HFFc6 (cell line): ENCODE measurements at regions not wholly inside any gene's neighbourhood (a gene's known extent, or its start where the extent isn't known, plus 50 kb on each side); places are given as distances from the start of the nearest gene placed in this dataset.
"Not testable (repeated sequence)": the region's sequence is repeated elsewhere in the genome, so short reads cannot be mapped to it uniquely, and the experiment has no call there.

Experiments used
- DNase-seq: peaks from one replicate; pipeline ENCODE4 v3.0.0-alpha.2; 2018
- H3K27ac Mint-ChIP-seq: 2 replicates; pipeline ENCODE4 v1.8.0; 2020; ENCODE audit warnings: mild to moderate bottlenecking, mixed read lengths
- H3K27me3 Mint-ChIP-seq: 2 replicates; pipeline ENCODE4 v1.8.0; 2021; ENCODE audit warnings: mild to moderate bottlenecking, moderate library complexity, mixed read lengths; ENCODE audit not compliant: insufficient read depth
- H3K36me3 Mint-ChIP-seq: 2 replicates; pipeline ENCODE4 v1.8.0; 2021; ENCODE audit warnings: low read depth, mixed read lengths
- H3K4me1 Mint-ChIP-seq: 2 replicates; pipeline ENCODE4 v1.8.0; 2020; ENCODE audit warnings: low read depth, mixed read lengths
- H3K4me3 Mint-ChIP-seq: 2 replicates; pipeline ENCODE4 v1.8.0; 2020; ENCODE audit warnings: mild to moderate bottlenecking, moderate library complexity, mixed read lengths
- H3K9me3 Mint-ChIP-seq: 2 replicates; pipeline ENCODE4 v1.8.0; 2020; ENCODE audit warnings: mild to moderate bottlenecking, mixed read lengths
- CTCF ChIP-seq: fragments of 200-600 bp; sonication (generic); IDR thresholded peaks from 2 replicates; pipeline ENCODE4 v1.5.0; 2021; ENCODE audit warnings: antibody characterized with exemption, mild to moderate bottlenecking

GRCh38 chr1:173329726-173330125 lies 122.6 kb upstream of the TNFSF4 start:
- DNase-seq, result no peak
- no peaks in the 10 kb centered on the region for H3K27me3 Mint-ChIP-seq
- no peaks in the 10 kb centered on the region for H3K9me3 Mint-ChIP-seq
- TF ChIP-seq CTCF, result no peak
- H3K4me3 Mint-ChIP-seq, result no peak overlapping the region
- H3K27ac Mint-ChIP-seq, result peak overlapping the region; percentile 32; the same call in 1 of the 2 replicates
- peaks cover 48% of the 10 kb centered on the region for H3K4me1 Mint-ChIP-seq
- H3K36me3 Mint-ChIP-seq, result no peaks in the 10 kb centered on the region; the same call in 1 of the 2 replicates

GRCh38 chr1:173330149-173330951 lies 123.2 kb upstream of the TNFSF4 start:
- Mint-ChIP-seq H3K36me3 (no peaks in the 10 kb centered on the region; the same call in 1 of the 2 replicates), H3K4me1 (peaks cover 48% of the 10 kb centered on the region), H3K9me3 (no peaks in the 10 kb centered on the region), H3K27me3 (no peaks in the 10 kb centered on the region), H3K27ac (peak overlapping the region; percentile 84), H3K4me3 (no peak overlapping the region)
- no peak for TF ChIP-seq CTCF
- peak; percentile 55 for DNase-seq

GRCh38 chr1:173330952-173331548 lies 123.9 kb upstream of the TNFSF4 start:
- H3K27ac Mint-ChIP-seq, result peak overlapping the region; percentile 84
- not testable (repeated sequence) for H3K9me3 Mint-ChIP-seq, DNase-seq, H3K36me3 Mint-ChIP-seq, H3K27me3 Mint-ChIP-seq
- peak overlapping the region; percentile 39 for H3K4me3 Mint-ChIP-seq
- peaks cover 48% of the 10 kb centered on the region for H3K4me1 Mint-ChIP-seq

GRCh38 chr1:173332026-173332425 lies 124.9 kb upstream of the TNFSF4 start:
- no peaks in the 10 kb centered on the region for H3K27me3 Mint-ChIP-seq
- no peak for TF ChIP-seq CTCF
- H3K4me1 Mint-ChIP-seq, result peaks cover 48% of the 10 kb centered on the region
- H3K36me3 Mint-ChIP-seq, result no peaks in the 10 kb centered on the region; the same call in 1 of the 2 replicates
- DNase-seq, result peak; percentile 62
- H3K9me3 Mint-ChIP-seq, result no peaks in the 10 kb centered on the region
- peak overlapping the region; percentile 84 for H3K27ac Mint-ChIP-seq
- no peak overlapping the region; the same call in 1 of the 2 replicates for H3K4me3 Mint-ChIP-seq

GRCh38 chr1:173333581-173333980 lies 126.5 kb upstream of the TNFSF4 start:
- no peaks in the 10 kb centered on the region; the same call in 1 of the 2 replicates for H3K36me3 Mint-ChIP-seq
- H3K4me1 Mint-ChIP-seq, result peaks cover 48% of the 10 kb centered on the region
- no peaks in the 10 kb centered on the region for H3K27me3 Mint-ChIP-seq
- no peak overlapping the region for H3K4me3 Mint-ChIP-seq
- DNase-seq, result peak; percentile 39
- no peaks in the 10 kb centered on the region for H3K9me3 Mint-ChIP-seq
- TF ChIP-seq CTCF, result no peak
- no peak overlapping the region for H3K27ac Mint-ChIP-seq

- no peaks in the 10 kb centered on the region for H3K9me3 Mint-ChIP-seq
- H3K36me3 Mint-ChIP-seq, result no peaks in the 10 kb centered on the region; the same call in 1 of the 2 replicates
- no peak for TF ChIP-seq CTCF
- peaks cover 16% of the 10 kb centered on the region for H3K4me1 Mint-ChIP-seq
- no peak for DNase-seq
- H3K27me3 Mint-ChIP-seq, result no peaks in the 10 kb centered on the region
- no peak overlapping the region for H3K4me3 Mint-ChIP-seq
- no peak overlapping the region for H3K27ac Mint-ChIP-seq
Measured at GRCh38 chr1:173337126-173337525, 130.0 kb upstream of the TNFSF4 start.
